ENCODE measurements at regions not wholly inside any gene's neighbourhood (a gene's known extent, or its start where the extent isn't known, plus 50 kb on each side); places are given as distances from the start of the nearest gene placed in this dataset.

- ChIA-PET POLR2A (no interaction called here), CTCF (interaction anchor here (1.6 kb wide), 1 partner anchor 18 kb away, joined by 4 read pairs; no protein-coding TSS in a partner anchor)
- Histone ChIP-seq H3K4me3 (ENCODE audit: low read depth, low read length) (no peak overlapping the region), H3K27ac (ENCODE audit: low read depth, low read length) (no peak overlapping the region), H3K9me3 (ENCODE audit: control insufficient read depth, insufficient read depth, low read length) (no peaks in the 10 kb centered on the region), H3K27me3 (ENCODE audit: control insufficient read depth, insufficient read depth, low read length) (no peaks in the 10 kb centered on the region)
- DNase-seq (ENCODE audit: low read depth, low spot score): no peak
- TF ChIP-seq CTCF (IDR thresholded peaks at IDR 0.05; ENCODE audit: low read depth, low read length): no peak
Measured at GRCh38 chr6:122202576-122203137, 196.8 kb upstream of the HSF2 start.

- CTCF ChIA-PET: no interaction called here
- Histone ChIP-seq H3K4me3 (ENCODE audit: low read depth, low read length) (no peak overlapping the region), H3K9me3 (ENCODE audit: control insufficient read depth, insufficient read depth, low read length) (no peaks in the 10 kb centered on the region), H3K27me3 (ENCODE audit: control insufficient read depth, insufficient read depth, low read length) (no peaks in the 10 kb centered on the region), H3K27ac (ENCODE audit: low read depth, low read length) (no peak overlapping the region)
- POLR2A ChIA-PET: no interaction called here
- no peak for DNase-seq (ENCODE audit: low read depth, low spot score)
- no peak for TF ChIP-seq CTCF (IDR thresholded peaks at IDR 0.05; ENCODE audit: low read depth, low read length)
Measured at GRCh38 chr6:122207061-122207460, 192.4 kb upstream of the HSF2 start.

- DNase-seq (ENCODE audit: low read depth, low spot score): no peak
- no peaks in the 10 kb centered on the region for H3K27me3 ChIP-seq (ENCODE audit: control insufficient read depth, insufficient read depth, low read length)
- ChIA-PET POLR2A (no interaction called here), CTCF (no interaction called here)
- no peaks in the 10 kb centered on the region for H3K9me3 ChIP-seq (ENCODE audit: control insufficient read depth, insufficient read depth, low read length)
- no peak overlapping the region for H3K27ac ChIP-seq (ENCODE audit: low read depth, low read length)
- no peak for TF ChIP-seq CTCF (IDR thresholded peaks at IDR 0.05; ENCODE audit: low read depth, low read length)
- H3K4me3 ChIP-seq (ENCODE audit: low read depth, low read length): no peak overlapping the region
Measured at GRCh38 chr6:122207794-122208193, 191.7 kb upstream of the HSF2 start.

GRCh38 chr6:122214605-122215318 is 184.7 kb upstream of the HSF2 start:
- H3K9me3 ChIP-seq (ENCODE audit: control insufficient read depth, insufficient read depth, low read length): no peaks in the 10 kb centered on the region
- H3K27ac ChIP-seq (ENCODE audit: low read depth, low read length): no peak overlapping the region
- no peaks in the 10 kb centered on the region for H3K27me3 ChIP-seq (ENCODE audit: control insufficient read depth, insufficient read depth, low read length)
- no peak overlapping the region for H3K4me3 ChIP-seq (ENCODE audit: low read depth, low read length)
- no peak for TF ChIP-seq CTCF (IDR thresholded peaks at IDR 0.05; ENCODE audit: low read depth, low read length)
- CTCF ChIA-PET: no interaction called here
- POLR2A ChIA-PET: no interaction called here
- DNase-seq (ENCODE audit: low read depth, low spot score): no peak

GRCh38 chr6:122220254-122220653 is 179.2 kb upstream of the HSF2 start:
- Histone ChIP-seq H3K27me3 (ENCODE audit: control insufficient read depth, insufficient read depth, low read length) (no peaks in the 10 kb centered on the region), H3K4me3 (ENCODE audit: low read depth, low read length) (no peak overlapping the region), H3K9me3 (ENCODE audit: control insufficient read depth, insufficient read depth, low read length) (no peaks in the 10 kb centered on the region), H3K27ac (ENCODE audit: low read depth, low read length) (no peak overlapping the region)
- POLR2A ChIA-PET: no interaction called here
- DNase-seq (ENCODE audit: low read depth, low spot score): no peak
- CTCF ChIA-PET: interaction anchor here (0.9 to 1.0 kb wide), 2 partner anchors 790 to 819 kb away, joined by 3 read pairs; no protein-coding TSS in a partner anchor
- no peak for TF ChIP-seq CTCF (IDR thresholded peaks at IDR 0.05; ENCODE audit: low read depth, low read length)

All from AG04450 (cell line).